ENCODE measurements at regions not wholly inside any gene's neighbourhood (a gene's known extent, or its start where the extent isn't known, plus 50 kb on each side); places are given as distances from the start of the nearest gene placed in this dataset.

DNA sequence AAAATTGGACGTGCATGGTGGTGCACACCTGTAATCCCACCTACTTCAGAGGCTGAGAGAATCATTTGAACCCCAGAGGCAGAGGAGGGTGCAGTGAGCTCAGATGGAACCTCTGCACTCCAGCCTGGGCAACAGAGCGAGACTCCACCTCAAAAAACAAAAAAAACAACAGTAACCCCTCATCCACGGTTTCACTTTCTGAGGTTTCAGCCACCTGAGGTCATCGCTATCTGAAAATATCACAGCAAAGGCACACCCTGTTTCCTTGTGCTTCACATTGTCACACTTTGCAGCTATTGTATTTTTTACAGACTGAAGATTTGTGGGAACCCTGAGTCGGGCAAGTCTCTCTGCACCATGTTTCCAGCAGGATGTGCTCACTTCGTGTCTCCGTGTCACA is 54.1 kb upstream of the FOXQ1 start:
- BruUV-seq (replicated peaks): no TSS peak
- H3K4me3 Mint-ChIP-seq (ENCODE audit: unreplicated experiment): no peak overlapping the region

DNA sequence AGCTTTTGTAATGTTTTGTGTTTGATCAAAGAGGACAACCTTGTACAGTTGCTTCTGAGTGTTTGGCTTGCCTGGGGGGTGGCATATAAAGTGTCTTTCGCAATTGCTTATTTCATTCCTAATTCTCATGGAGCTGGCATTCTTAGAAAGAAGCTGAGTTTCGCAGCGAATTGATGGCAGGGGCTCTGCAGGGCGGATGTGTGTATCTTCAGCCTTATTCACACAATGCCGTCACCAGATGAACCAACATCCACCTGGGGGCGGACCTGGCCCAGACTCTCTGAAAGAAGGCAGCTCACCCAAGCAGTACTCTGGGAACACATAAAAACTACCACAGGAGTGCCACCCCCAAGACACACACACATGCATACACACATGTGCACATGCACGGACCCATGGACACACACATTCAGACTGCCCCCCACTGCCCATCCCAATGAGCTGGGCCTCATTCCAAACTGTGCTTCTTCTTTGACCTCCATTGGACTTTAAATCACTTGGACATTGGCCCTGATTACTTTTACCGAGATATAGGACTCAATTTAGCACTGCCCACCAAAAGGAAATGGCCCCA is 55.4 kb upstream of the FOXQ1 start:
- ChIA-PET POLR2A (no interaction called here), CTCF (no interaction called here)
- no TSS peak for BruUV-seq (replicated peaks)
- Mint-ChIP-seq H3K27ac (ENCODE audit: unreplicated experiment) (no peak overlapping the region), H3K4me1 (ENCODE audit: low read depth, unreplicated experiment) (peaks cover 18% of the 10 kb centered on the region), H3K27me3 (ENCODE audit: insufficient read depth, unreplicated experiment) (no peaks in the 10 kb centered on the region), H3K9me3 (ENCODE audit: unreplicated experiment) (peaks cover 10% of the 10 kb centered on the region), H3K4me3 (ENCODE audit: unreplicated experiment) (no peak overlapping the region), H3K36me3 (ENCODE audit: insufficient read depth, unreplicated experiment) (no peaks in the 10 kb centered on the region)
- intact Hi-C loops (cut with micrococcal nuclease; ENCODE audit: unreplicated experiment): no loop called here
- Histone ChIP-seq H3K36me3 (ENCODE audit: control insufficient read depth, insufficient read depth, low read length) (no peaks in the 10 kb centered on the region), H3K4me3 (ENCODE audit: low read depth, low read length) (no peak overlapping the region), H3K4me1 (peaks cover 18% of the 10 kb centered on the region), H3K9me3 (no peaks in the 10 kb centered on the region), H3K27me3 (replicated peaks; ENCODE audit: control insufficient read depth, insufficient read depth, low read length) (no peaks in the 10 kb centered on the region)
- TF ChIP-seq, protein P1, sequence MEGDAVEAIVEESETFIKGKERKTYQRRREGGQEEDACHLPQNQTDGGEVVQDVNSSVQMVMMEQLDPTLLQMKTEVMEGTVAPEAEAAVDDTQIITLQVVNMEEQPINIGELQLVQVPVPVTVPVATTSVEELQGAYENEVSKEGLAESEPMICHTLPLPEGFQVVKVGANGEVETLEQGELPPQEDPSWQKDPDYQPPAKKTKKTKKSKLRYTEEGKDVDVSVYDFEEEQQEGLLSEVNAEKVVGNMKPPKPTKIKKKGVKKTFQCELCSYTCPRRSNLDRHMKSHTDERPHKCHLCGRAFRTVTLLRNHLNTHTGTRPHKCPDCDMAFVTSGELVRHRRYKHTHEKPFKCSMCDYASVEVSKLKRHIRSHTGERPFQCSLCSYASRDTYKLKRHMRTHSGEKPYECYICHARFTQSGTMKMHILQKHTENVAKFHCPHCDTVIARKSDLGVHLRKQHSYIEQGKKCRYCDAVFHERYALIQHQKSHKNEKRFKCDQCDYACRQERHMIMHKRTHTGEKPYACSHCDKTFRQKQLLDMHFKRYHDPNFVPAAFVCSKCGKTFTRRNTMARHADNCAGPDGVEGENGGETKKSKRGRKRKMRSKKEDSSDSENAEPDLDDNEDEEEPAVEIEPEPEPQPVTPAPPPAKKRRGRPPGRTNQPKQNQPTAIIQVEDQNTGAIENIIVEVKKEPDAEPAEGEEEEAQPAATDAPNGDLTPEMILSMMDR (IDR thresholded peaks at IDR 0.05; ENCODE audit: insufficient read depth in 1 of 2, low read depth in 1 of 2, low read length in 1 of 2, severe bottlenecking in 1 of 2, unreplicated experiment in 1 of 2): no peak
- no peak for DNase-seq

More for the DNA sequence above, 54.1 kb upstream of the FOXQ1 start:
- Histone ChIP-seq H3K4me1 (peaks cover 18% of the 10 kb centered on the region), H3K36me3 (ENCODE audit: control insufficient read depth, insufficient read depth, low read length) (no peaks in the 10 kb centered on the region), H3K9me3 (no peaks in the 10 kb centered on the region), H3K4me3 (ENCODE audit: low read depth, low read length) (no peak overlapping the region), H3K27me3 (replicated peaks; ENCODE audit: control insufficient read depth, insufficient read depth, low read length) (no peaks in the 10 kb centered on the region)
- ChIA-PET POLR2A (no interaction called here), CTCF (interaction anchor here (0.6 kb wide), 1 partner anchor 124 kb away, joined by 5 read pairs; no protein-coding TSS in a partner anchor)
- peaks cover 7% of the 10 kb centered on the region for H3K4me1 Mint-ChIP-seq (ENCODE audit: low read depth, unreplicated experiment)
- no peak overlapping the region for H3K27ac Mint-ChIP-seq (ENCODE audit: unreplicated experiment)
- H3K9me3 Mint-ChIP-seq (ENCODE audit: unreplicated experiment): peaks cover 10% of the 10 kb centered on the region
- intact Hi-C loops (cut with micrococcal nuclease; ENCODE audit: unreplicated experiment): no loop called here
- no peak for DNase-seq
- H3K27me3 Mint-ChIP-seq (ENCODE audit: insufficient read depth, unreplicated experiment): no peaks in the 10 kb centered on the region
- TF ChIP-seq, protein P1 (IDR thresholded peaks at IDR 0.05; ENCODE audit: insufficient read depth in 1 of 2, low read depth in 1 of 2, low read length in 1 of 2, severe bottlenecking in 1 of 2, unreplicated experiment in 1 of 2): no peak
- no peaks in the 10 kb centered on the region for H3K36me3 Mint-ChIP-seq (ENCODE audit: insufficient read depth, unreplicated experiment)

DNA sequence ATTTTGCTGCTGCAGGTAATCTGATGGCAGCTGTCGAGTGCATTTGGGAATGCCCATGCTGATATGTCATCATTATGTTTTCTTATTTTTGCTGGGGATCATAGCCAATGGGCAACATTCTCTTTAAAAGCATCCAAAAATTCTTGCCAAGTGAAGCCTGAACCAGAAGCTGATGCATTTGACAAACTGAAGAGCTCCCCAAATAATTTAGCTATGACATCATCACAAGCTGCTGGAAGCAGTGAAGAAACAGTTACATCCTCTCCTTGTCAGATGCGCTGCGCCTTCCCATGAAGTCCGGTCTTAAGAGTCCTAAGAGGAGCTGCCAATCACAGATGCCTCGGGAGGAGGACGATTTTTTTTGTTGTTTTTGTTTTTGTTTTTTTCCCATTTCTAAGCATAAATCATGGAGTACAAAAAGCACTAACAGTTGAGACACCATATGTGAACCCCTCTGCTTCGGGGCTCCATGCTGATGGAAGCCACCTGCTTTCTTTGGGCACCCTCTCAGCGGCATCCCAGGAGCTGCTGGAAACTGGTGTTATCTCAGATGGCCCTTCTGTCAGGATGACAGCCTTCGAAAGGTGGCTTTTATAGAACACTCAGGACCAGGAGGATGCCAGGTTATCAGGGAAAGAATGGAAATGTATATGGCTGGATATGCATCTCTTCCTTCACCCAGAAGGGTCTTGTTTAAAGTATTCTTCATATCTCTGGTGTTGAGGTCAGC is 56.1 kb upstream of the FOXQ1 start:
- CTCF ChIA-PET: no interaction called here
- POLR2A ChIA-PET: interaction anchor here (0.7 kb wide), 1 partner anchor 14 kb away, joined by 3 read pairs; no protein-coding TSS in a partner anchor
- no peaks in the 10 kb centered on the region for H3K36me3 Mint-ChIP-seq (ENCODE audit: insufficient read depth, unreplicated experiment)

More for the DNA sequence above, 56.1 kb upstream of the FOXQ1 start:
- H3K27ac Mint-ChIP-seq (ENCODE audit: unreplicated experiment): no peak overlapping the region
- H3K27me3 Mint-ChIP-seq (ENCODE audit: insufficient read depth, unreplicated experiment): no peaks in the 10 kb centered on the region
- intact Hi-C loops (cut with micrococcal nuclease; ENCODE audit: unreplicated experiment): no loop called here
- Histone ChIP-seq H3K27me3 (replicated peaks; ENCODE audit: control insufficient read depth, insufficient read depth, low read length) (no peaks in the 10 kb centered on the region), H3K4me3 (ENCODE audit: low read depth, low read length) (no peak overlapping the region), H3K9me3 (no peaks in the 10 kb centered on the region), H3K36me3 (ENCODE audit: control insufficient read depth, insufficient read depth, low read length) (no peaks in the 10 kb centered on the region), H3K4me1 (peaks cover 21% of the 10 kb centered on the region)
- H3K4me1 Mint-ChIP-seq (ENCODE audit: low read depth, unreplicated experiment): peaks cover 19% of the 10 kb centered on the region
- TF ChIP-seq, protein P1 (IDR thresholded peaks at IDR 0.05; ENCODE audit: insufficient read depth in 1 of 2, low read depth in 1 of 2, low read length in 1 of 2, severe bottlenecking in 1 of 2, unreplicated experiment in 1 of 2): no peak
- H3K9me3 Mint-ChIP-seq (ENCODE audit: unreplicated experiment): peaks cover 10% of the 10 kb centered on the region
- DNase-seq: no peak
- no peak overlapping the region for H3K4me3 Mint-ChIP-seq (ENCODE audit: unreplicated experiment)
- BruUV-seq (replicated peaks): no TSS peak
